Progenitor cell of endocrine pancreas (in vitro differentiated cells): ENCODE measurements at regions not wholly inside any gene's neighbourhood (a gene's known extent, or its start where the extent isn't known, plus 50 kb on each side); places are given as distances from the start of the nearest gene placed in this dataset.

Experiments
- DNase-seq: peaks from one replicate; pipeline ENCODE4 v3.0.0; 2021; ENCODE audit warnings: low spot score; ENCODE audit not compliant: unreplicated experiment
- H3K27ac Mint-ChIP-seq: 2 replicates; pipeline ENCODE4 v1.8.0; 2021; ENCODE audit warnings: mild to moderate bottlenecking, moderate library complexity, mixed read lengths
- H3K27me3 Mint-ChIP-seq: 2 replicates; pipeline ENCODE4 v1.8.0; 2021; ENCODE audit warnings: mixed read lengths
- H3K36me3 Mint-ChIP-seq: 2 replicates; pipeline ENCODE4 v1.8.0; 2022; ENCODE audit warnings: mixed read lengths; ENCODE audit not compliant: insufficient read depth
- H3K4me1 Mint-ChIP-seq: 2 replicates; pipeline ENCODE4 v1.8.0; 2021; ENCODE audit warnings: low read depth, mixed read lengths
- H3K4me3 Mint-ChIP-seq: 2 replicates; pipeline ENCODE4 v1.8.0; 2021; ENCODE audit warnings: low read depth, mild to moderate bottlenecking, moderate library complexity, mixed read lengths
- H3K9me3 Mint-ChIP-seq: 2 replicates; pipeline ENCODE4 v1.8.0; 2021; ENCODE audit warnings: low read depth, mixed read lengths
- TF ChIP-seq, protein P1 (sequence below): fragments of 200-600 bp; sonication (generic); IDR thresholded peaks from one replicate; pipeline ENCODE4 v1.5.0; 2021; ENCODE audit warnings: antibody characterized with exemption, mild to moderate bottlenecking; ENCODE audit not compliant: unreplicated experiment

DNA sequence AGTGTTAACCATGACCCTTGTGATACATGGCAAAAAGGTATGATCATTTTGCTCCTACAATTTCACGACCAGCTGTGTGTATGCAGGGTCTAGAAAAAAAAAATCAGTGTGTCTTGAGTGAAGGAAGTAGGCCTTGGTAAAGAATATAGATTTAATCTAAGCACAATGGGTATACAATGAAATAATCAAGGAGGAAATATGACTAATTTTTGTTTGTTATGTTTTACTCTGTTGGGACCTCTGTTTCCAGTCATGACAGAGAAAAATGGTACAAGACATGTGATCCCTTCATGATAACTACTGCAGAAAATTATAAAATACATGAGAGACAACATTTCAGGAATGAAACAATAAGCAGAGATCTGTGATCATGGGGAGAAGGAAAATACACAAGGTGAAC is 835.5 kb downstream of the PDHA2 start:
- TF ChIP-seq, protein P1, sequence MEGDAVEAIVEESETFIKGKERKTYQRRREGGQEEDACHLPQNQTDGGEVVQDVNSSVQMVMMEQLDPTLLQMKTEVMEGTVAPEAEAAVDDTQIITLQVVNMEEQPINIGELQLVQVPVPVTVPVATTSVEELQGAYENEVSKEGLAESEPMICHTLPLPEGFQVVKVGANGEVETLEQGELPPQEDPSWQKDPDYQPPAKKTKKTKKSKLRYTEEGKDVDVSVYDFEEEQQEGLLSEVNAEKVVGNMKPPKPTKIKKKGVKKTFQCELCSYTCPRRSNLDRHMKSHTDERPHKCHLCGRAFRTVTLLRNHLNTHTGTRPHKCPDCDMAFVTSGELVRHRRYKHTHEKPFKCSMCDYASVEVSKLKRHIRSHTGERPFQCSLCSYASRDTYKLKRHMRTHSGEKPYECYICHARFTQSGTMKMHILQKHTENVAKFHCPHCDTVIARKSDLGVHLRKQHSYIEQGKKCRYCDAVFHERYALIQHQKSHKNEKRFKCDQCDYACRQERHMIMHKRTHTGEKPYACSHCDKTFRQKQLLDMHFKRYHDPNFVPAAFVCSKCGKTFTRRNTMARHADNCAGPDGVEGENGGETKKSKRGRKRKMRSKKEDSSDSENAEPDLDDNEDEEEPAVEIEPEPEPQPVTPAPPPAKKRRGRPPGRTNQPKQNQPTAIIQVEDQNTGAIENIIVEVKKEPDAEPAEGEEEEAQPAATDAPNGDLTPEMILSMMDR = no peak
- peaks cover 8% of the 10 kb centered on the region for H3K9me3 Mint-ChIP-seq
- no peaks in the 10 kb centered on the region for H3K36me3 Mint-ChIP-seq
- H3K4me1 Mint-ChIP-seq = no peaks in the 10 kb centered on the region
- H3K4me3 Mint-ChIP-seq = no peak overlapping the region
- H3K27me3 Mint-ChIP-seq = no peaks in the 10 kb centered on the region
- H3K27ac Mint-ChIP-seq = no peak overlapping the region
- no peak for DNase-seq

DNA sequence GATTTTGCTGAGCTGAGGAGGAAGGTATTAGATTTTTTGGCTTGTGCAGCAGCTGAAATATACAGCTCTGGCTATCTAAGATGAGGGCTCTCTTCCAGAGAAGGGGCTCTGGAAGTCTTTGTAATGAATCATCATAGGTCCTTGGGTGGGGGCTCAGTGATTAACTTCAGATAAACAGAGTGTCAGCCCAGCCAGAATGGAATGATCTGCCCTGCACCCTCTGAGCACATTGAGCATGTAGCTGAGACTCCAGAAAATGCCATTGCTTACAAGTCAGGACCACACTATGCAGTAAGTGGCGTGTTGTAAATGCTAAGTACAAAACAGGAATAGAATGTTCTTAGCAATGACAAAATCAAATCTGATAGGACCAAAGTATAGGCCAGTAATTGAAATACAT is 836.0 kb downstream of the PDHA2 start:
- Mint-ChIP-seq H3K36me3 (no peaks in the 10 kb centered on the region), H3K4me1 (no peaks in the 10 kb centered on the region), H3K27ac (no peak overlapping the region), H3K4me3 (no peak overlapping the region), H3K27me3 (no peaks in the 10 kb centered on the region), H3K9me3 (peaks cover 8% of the 10 kb centered on the region)
- TF ChIP-seq, protein P1 = no peak
- no peak for DNase-seq

DNA sequence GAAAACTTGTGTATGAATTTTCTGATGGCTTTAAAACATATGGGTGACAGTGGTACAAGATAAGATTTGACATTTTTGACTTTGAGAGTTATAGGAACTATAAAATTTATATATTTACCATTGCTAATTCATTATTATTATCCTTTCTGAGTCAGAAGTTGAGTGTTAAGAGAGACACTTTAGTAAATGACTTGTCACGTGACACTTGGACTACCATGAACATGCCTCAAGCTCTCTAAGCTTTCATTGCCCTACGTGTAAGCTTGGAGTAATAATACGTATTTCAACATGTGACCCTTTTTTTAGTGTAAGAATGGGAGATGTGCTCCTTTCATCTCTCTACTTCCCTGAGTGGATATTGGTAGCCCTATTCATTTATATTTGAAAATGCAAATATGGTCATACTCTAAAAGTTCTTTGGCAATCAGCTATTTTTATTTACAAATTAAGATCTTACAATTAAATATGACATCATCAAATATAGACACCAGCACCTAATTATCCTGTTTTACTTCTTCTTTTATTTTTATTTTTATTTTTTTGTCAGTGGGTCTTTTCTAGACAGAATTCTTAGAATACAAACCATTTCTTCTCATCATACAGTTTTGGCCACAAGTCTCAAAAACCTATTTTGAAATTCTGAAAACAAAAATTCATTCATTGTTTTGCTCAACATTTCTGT is 837.0 kb downstream of the PDHA2 start:
- H3K4me3 Mint-ChIP-seq = no peak overlapping the region
- H3K4me1 Mint-ChIP-seq = no peaks in the 10 kb centered on the region
- no peak for DNase-seq
- TF ChIP-seq, protein P1 = no peak
- H3K27me3 Mint-ChIP-seq = no peaks in the 10 kb centered on the region
- H3K36me3 Mint-ChIP-seq = no peaks in the 10 kb centered on the region
- H3K27ac Mint-ChIP-seq = no peak overlapping the region
- H3K9me3 Mint-ChIP-seq = peaks cover 8% of the 10 kb centered on the region

DNA sequence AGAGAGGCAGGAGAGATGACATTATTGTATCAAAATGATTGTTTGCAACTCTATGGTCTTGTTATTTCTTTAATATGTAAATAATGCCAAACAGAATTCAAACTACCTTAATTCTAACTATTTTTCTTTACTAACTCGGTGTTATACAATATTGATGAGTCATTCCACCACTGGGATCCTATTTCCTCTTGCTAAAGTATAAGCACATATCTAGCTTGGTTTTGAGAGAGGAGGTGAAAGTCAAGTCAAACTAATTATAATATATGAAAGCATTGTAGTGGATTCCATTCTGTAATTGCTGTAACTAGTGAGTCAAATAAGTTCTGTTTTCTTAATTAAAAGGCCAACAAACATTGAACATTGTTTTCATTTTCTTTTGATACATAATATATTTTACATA is 837.6 kb downstream of the PDHA2 start:
- TF ChIP-seq, protein P1 = no peak
- H3K36me3 Mint-ChIP-seq = no peaks in the 10 kb centered on the region

DNA sequence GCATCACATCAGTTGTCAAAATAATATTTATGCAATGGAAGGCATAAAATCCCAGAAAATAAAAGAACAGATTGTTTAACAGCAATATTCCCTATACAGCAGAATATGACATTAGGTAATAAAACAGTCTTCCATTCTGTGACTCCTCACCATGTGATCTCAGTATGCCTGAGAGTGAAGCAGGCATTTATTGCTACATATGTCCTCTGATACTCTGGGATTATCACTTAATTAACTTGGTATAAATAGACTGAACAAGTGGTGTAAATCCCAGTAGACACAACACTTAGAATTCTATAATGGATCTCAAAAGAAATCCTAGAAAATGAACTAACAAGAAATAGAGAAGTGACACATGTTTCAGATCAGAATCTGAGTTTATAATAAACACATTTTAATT is 841.3 kb downstream of the PDHA2 start:
- Mint-ChIP-seq H3K27ac (no peak overlapping the region), H3K36me3 (no peaks in the 10 kb centered on the region), H3K4me1 (no peaks in the 10 kb centered on the region), H3K4me3 (no peak overlapping the region), H3K9me3 (peaks cover 12% of the 10 kb centered on the region), H3K27me3 (no peaks in the 10 kb centered on the region)
- DNase-seq = no peak
- TF ChIP-seq, protein P1 = no peak

More for the DNA sequence above, 837.6 kb downstream of the PDHA2 start:
- no peak for DNase-seq
- H3K27ac Mint-ChIP-seq = no peak overlapping the region
- peaks cover 8% of the 10 kb centered on the region for H3K9me3 Mint-ChIP-seq
- no peaks in the 10 kb centered on the region for H3K27me3 Mint-ChIP-seq
- H3K4me3 Mint-ChIP-seq = no peak overlapping the region
- H3K4me1 Mint-ChIP-seq = no peaks in the 10 kb centered on the region
